CD4-positive, alpha-beta T cell treated with Interleukin-17A for 4 hours (primary cell): ENCODE measurements at regions not wholly inside any gene's neighbourhood (a gene's known extent, or its start where the extent isn't known, plus 50 kb on each side); places are given as distances from the start of the nearest gene placed in this dataset.
"Not testable (repeated sequence)": the region's sequence is repeated elsewhere in the genome, so short reads cannot be mapped to it uniquely, and the experiment has no call there.

ENCODE experiments used
- DNase-seq: peaks from one replicate; pipeline ENCODE4 v3.0.0-alpha.2; 2020; ENCODE audit warnings: mixed read lengths

- DNase-seq = no peak
These were observed 714.8 kb downstream of the CCSER2 start for GRCh38 chr10:85043207-85043606.

- DNase-seq = no peak
These were observed 716.7 kb downstream of the CCSER2 start for GRCh38 chr10:85045046-85045445.

- no peak for DNase-seq
These were observed 718.9 kb downstream of the CCSER2 start for GRCh38 chr10:85047170-85047834.

GRCh38 chr10:85047979-85048378 lies 719.6 kb downstream of the CCSER2 start:
- DNase-seq = no peak

GRCh38 chr10:85048644-85049043 lies 720.3 kb downstream of the CCSER2 start:
- no peak for DNase-seq

GRCh38 chr10:85060944-85061343 lies 732.6 kb downstream of the CCSER2 start:
- no peak for DNase-seq

GRCh38 chr10:85061401-85061800 lies 733.0 kb downstream of the CCSER2 start:
- no peak for DNase-seq

- DNase-seq = no peak
These were observed 739.6 kb downstream of the CCSER2 start for GRCh38 chr10:85067955-85068354.

GRCh38 chr10:85080934-85081333 lies 752.5 kb downstream of the CCSER2 start:
- DNase-seq = no peak

GRCh38 chr10:85098835-85099521 lies 770.6 kb downstream of the CCSER2 start:
- no peak for DNase-seq

- no peak for DNase-seq
These were observed 772.1 kb downstream of the CCSER2 start for GRCh38 chr10:85100495-85100894.

- DNase-seq = no peak
These were observed 777.3 kb downstream of the CCSER2 start for GRCh38 chr10:85105614-85106255.

- no peak for DNase-seq
These were observed 782.9 kb downstream of the CCSER2 start for GRCh38 chr10:85111271-85111670.

- no peak for DNase-seq
These were observed 796.2 kb downstream of the CCSER2 start for GRCh38 chr10:85124603-85125051.

GRCh38 chr10:85137253-85137652 lies 808.9 kb downstream of the CCSER2 start:
- DNase-seq = no peak

GRCh38 chr10:85138046-85138445 lies 809.7 kb downstream of the CCSER2 start:
- no peak for DNase-seq

GRCh38 chr10:85139124-85139523 lies 810.7 kb downstream of the CCSER2 start:
- DNase-seq = no peak

- DNase-seq = not testable (repeated sequence)
These were observed 813.1 kb downstream of the CCSER2 start for GRCh38 chr10:85141520-85141919.

- DNase-seq = no peak
These were observed 817.6 kb downstream of the CCSER2 start for GRCh38 chr10:85145966-85146365.

- no peak for DNase-seq
These were observed 819.2 kb downstream of the CCSER2 start for GRCh38 chr10:85147346-85148250.

- DNase-seq = no peak
These were observed 820.6 kb downstream of the CCSER2 start for GRCh38 chr10:85148693-85149640.

- no peak for DNase-seq
These were observed 821.4 kb downstream of the CCSER2 start for GRCh38 chr10:85149766-85150165.
